IPS-NIHi11 (cell line): ENCODE measurements at regions not wholly inside any gene's neighbourhood (a gene's known extent, or its start where the extent isn't known, plus 50 kb on each side); places are given as distances from the start of the nearest gene placed in this dataset.
A peak's percentile ranks its signal among the peaks of the same experiment; 100 is the strongest.

Source experiments
- DNase-seq: peaks from one replicate; pipeline ENCODE4 v3.0.0; 2012; ENCODE audit warnings: mixed read lengths, low spot score

DNA sequence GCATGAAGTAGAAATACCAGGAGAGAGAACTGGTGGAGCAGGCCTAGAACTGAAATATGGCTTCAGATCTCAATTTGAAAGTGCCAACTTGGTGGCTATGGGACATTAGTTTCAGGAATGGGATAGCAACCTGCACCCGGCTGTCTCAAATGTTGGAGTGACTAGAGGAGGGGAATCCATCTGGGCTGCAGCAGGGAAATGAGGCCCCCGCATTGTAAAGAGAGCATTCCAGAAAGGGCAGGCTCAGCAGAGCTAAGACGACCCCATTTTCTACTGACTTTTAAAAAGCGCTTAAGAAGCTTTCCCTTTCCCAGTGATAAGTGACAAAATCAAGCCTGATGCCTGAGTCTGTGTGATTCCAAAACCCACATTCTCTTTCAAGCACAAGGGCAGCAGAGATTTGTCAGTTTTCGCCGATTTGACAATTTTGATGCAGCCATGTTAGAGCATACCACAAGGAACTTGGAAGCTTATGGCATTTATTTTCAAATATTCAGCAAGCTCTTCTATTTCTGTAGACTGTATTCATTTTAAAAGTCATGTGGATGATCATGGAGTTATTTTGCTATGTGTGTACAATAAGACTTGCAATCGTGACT, 119.8 kb upstream of the ARHGAP28 start:
- no peak for DNase-seq

GRCh38 chr18:6610466-6610865, 119.0 kb upstream of the ARHGAP28 start:
- DNase-seq = no peak

DNA sequence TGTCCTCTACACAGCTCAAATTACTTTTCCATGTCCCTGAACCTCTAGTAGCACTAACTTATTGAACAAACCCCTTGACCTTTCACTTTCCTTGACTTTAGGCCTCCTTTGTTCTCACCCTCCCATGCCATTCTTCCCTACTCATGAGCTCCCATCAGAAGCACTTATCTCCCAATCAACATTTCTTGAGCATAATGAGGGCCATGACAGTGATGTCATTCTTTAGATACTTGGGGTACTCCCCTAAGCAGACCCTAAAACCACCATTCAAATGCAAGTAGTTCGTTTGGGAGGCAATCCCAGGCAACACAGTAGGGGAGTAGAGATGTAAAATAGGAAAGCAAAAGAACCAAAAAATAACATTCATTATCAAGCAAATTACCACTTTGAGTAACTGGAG, 115.9 kb upstream of the ARHGAP28 start:
- peak; percentile 47 for DNase-seq

DNA sequence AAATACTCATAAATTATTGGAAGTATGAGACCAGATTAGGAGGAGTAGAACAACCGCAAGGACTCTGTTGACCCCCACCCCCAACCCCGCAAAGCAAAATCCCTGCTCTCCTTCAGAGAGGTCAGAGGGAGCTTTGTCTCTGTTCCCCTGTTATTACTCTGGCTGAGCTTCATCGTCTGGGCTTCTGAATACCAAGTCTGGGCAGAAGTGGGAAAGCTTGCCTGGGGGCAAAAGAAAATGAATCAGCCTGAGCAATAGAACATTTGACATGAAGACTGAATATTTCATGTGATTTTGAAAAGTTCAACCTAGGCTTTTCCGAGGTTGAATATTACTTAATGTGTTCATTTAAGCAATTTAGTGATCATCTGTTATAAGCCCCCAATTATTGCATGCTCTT, 114.6 kb upstream of the ARHGAP28 start:
- DNase-seq = no peak

- no peak for DNase-seq
Observed at GRCh38 chr18:6616981-6617380, 112.5 kb upstream of the ARHGAP28 start.

DNA sequence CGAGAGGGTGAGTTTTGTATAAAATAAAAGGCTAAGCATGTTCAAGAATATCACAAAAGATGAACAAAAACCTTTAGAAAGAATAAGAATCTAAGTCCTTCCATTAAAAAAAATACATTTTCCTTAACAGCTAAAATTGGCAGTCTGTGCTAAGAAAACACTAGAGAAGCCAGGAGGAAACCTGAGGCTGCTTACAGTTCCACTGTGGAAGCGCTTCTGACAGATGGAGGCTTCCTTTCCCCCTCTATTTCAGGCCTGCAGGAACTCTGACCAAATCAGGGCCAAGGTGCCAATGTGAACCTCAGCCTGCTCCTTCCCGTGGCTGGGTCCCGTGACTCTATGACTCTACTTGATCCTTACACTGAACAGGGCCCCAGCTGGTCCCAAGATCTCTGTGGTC, 108.1 kb upstream of the ARHGAP28 start:
- no peak for DNase-seq

GRCh38 chr18:6623278-6623677, 106.2 kb upstream of the ARHGAP28 start:
- DNase-seq = no peak

GRCh38 chr18:6624271-6624660, 105.2 kb upstream of the ARHGAP28 start:
- no peak for DNase-seq

DNA sequence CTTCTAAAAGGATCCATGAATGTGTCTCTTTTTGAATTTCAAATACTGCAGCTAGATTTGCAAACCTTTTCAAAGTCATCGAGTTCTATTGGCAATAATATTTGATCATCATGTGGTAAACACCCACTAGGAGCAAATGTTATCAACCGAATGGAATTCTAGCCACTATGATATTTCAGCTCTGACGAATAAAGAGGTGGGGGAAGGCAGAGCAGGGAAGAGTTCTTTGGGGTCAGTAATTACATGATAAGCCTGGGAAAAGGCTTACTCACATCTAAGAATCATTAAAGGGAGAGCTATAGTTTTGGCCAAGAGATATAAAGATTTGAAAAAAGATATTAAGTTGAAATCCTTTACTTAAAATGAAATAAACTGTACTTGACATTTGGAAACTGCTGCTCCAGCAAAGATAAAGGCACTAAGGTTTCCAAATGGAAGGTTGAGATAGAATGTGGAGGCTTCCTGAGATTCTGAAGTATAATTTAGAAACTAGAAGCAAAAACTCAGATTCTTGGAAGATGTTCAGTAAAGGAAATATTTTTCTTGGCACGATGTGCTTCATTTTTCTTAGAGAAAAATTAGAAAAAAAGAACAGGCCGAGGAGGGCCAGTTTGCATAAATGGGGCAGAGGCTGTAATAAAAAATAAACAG, 104.7 kb upstream of the ARHGAP28 start:
- DNase-seq = no peak

- no peak for DNase-seq
Observed at GRCh38 chr18:6625481-6625880, 104.0 kb upstream of the ARHGAP28 start.

GRCh38 chr18:6626457-6626856, 103.1 kb upstream of the ARHGAP28 start:
- no peak for DNase-seq

GRCh38 chr18:6627645-6628044, 101.9 kb upstream of the ARHGAP28 start:
- no peak for DNase-seq

GRCh38 chr18:6628187-6628586, 101.3 kb upstream of the ARHGAP28 start:
- no peak for DNase-seq

DNA sequence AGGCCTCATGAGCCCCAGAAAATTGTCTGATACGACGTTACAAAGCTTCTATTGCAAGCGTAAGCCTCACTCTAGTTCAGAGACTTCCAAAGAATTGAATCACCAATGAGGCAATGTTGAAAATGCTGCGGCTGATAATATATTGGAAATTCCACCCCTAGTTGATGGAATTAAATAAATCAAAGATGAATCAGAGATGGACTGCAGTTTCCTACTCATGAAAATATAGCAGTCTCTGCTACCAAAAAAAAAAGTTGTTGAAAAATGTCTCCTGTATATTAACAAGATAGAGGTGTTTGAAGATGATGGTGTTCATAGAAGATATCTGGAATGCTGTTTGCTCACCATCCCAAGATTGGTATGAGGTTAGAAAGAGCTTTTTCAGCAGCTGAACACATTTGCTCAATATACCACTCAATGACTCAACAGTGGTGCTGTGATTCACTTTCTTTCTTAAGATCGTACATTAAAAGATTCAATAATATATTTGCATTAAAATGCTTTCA, 99.8 kb upstream of the ARHGAP28 start:
- no peak for DNase-seq

DNA sequence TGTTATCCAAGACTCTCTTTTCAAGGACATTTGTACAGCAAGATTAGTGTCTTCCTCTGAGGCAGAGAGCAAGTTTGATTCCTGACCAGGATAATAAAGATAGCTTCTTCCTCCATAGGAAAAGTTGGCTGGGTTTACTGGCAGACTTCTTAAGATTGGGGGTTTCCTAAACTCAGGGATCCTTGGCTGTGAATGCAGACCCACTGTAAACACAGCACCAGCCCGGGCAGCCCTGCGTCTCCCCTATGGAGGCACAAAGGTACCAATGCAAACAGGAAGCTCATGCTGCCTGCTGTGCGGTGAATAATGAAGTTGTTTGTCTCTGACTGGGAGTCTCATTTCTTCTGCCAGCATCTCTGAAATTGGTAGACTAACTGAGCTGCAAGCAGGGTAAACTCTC, 96.2 kb upstream of the ARHGAP28 start:
- peak; percentile 79 for DNase-seq

DNA sequence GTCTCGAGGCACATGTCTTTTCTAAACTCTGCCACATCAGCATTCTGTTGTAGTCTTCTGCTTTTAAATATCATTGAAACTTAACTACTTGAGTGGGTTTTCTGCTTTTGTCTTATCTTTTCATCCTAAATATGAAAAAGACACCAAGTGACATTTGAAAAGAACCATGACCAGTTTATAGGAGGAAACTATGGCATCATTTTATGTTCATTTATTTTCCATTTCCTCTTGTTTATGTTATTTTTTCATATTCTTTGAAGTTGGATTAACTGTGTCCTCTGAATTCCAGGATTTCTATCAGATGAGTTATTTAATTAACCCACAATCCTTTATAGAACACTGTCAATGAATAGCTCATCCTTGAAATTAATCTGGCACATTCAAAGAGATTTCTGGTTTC, 93.4 kb upstream of the ARHGAP28 start:
- DNase-seq = no peak

- no peak for DNase-seq
Observed at GRCh38 chr18:6638447-6638846, 91.1 kb upstream of the ARHGAP28 start.

GRCh38 chr18:6639305-6639704, 90.2 kb upstream of the ARHGAP28 start:
- DNase-seq = no peak

GRCh38 chr18:6644836-6645627, 84.5 kb upstream of the ARHGAP28 start:
- DNase-seq = no peak

- no peak for DNase-seq
Observed at GRCh38 chr18:6646801-6647200, 82.7 kb upstream of the ARHGAP28 start.

- DNase-seq = no peak
Observed at GRCh38 chr18:6648581-6648980, 80.9 kb upstream of the ARHGAP28 start.

- DNase-seq = no peak
Observed at GRCh38 chr18:6649421-6650126, 79.9 kb upstream of the ARHGAP28 start.

GRCh38 chr18:6650127-6650507, 79.4 kb upstream of the ARHGAP28 start:
- no peak for DNase-seq
